ENCODE measurements at regions not wholly inside any gene's neighbourhood (a gene's known extent, or its start where the extent isn't known, plus 50 kb on each side); places are given as distances from the start of the nearest gene placed in this dataset.

- TF ChIP-seq POLR2A (IDR thresholded peaks at IDR 0.05; ENCODE audit: low read length) (no peak), GATA1 (IDR thresholded peaks at IDR 0.05; ENCODE audit: low read depth, low read length) (no peak)
Measured at GRCh38 chr1:45266151-45266801, 59.9 kb upstream of the ZSWIM5 start.
